Endothelial cell of umbilical vein (primary cell): ENCODE measurements at regions not wholly inside any gene's neighbourhood (a gene's known extent, or its start where the extent isn't known, plus 50 kb on each side); places are given as distances from the start of the nearest gene placed in this dataset.

ENCODE experiments used
- BruUV-seq: library from RNA; stranded (reverse); fragments of 400-500 nt; replicated peaks from 2 replicates; lab custom pipeline; 2021; lab: Mats Ljungman, UMichigan
- CTCF ChIA-PET: fragments of 300-600, 350-600 bp; sonication (Branson Sonifier 250); formaldehyde crosslinking; loops from one replicate; lab custom pipeline; 2021; ENCODE audit warnings: antibody characterized with exemption, inconsistent platforms; lab: Charles Lee
- POLR2A ChIA-PET: fragments of 300-600, 350-600 bp; sonication (Branson Sonifier 250); formaldehyde crosslinking; loops from one replicate; lab custom pipeline; 2021; ENCODE audit warnings: antibody characterized with exemption, inconsistent platforms; lab: Charles Lee
- DNase-seq: peaks from one replicate; pipeline ENCODE4 v3.0.0-alpha.2; 2011; ENCODE audit warnings: low read depth, low spot score
- FAIRE-seq: peaks from 2 replicates; lab custom pipeline; 2011; peaks lifted over from hg19 to GRCh38; lab: Jason Lieb, UNC
- H2AFZ ChIP-seq: 2 replicates; pipeline ENCODE4 v1.6.0; 2012; ENCODE audit warnings: low read depth, low read length, control low read depth, inconsistent platforms
- H3K27ac ChIP-seq: 2 replicates; pipeline ENCODE4 v1.5.1; 2011; ENCODE audit warnings: low read depth, mild to moderate bottlenecking, control low read depth, low read length, moderate library complexity; ENCODE audit not compliant: insufficient read depth
- H3K27me3 ChIP-seq, 2 experiments: 2 replicates each; pipeline versions ENCODE4 v1.6.0 to v1.6.1; 2011; ENCODE audit warnings: low read length in 2 of 2, mixed read lengths in 1 of 2; ENCODE audit not compliant: control insufficient read depth in 2 of 2, insufficient read depth in 2 of 2
- H3K36me3 ChIP-seq, 2 experiments: 2 replicates in 1 of 2; 3 replicates in 1 of 2; pipeline ENCODE4 v1.5.1; 2011; ENCODE audit warnings: low read length in 2 of 2, mild to moderate bottlenecking in 1 of 2, moderate library complexity in 1 of 2; ENCODE audit not compliant: control insufficient read depth in 2 of 2, insufficient read depth in 2 of 2; ENCODE audit errors: extremely low read depth in 1 of 2
- H3K4me1 ChIP-seq: 3 replicates; pipeline ENCODE4 v1.5.1; 2011; ENCODE audit warnings: mild to moderate bottlenecking, low read length; ENCODE audit not compliant: control insufficient read depth, insufficient read depth; ENCODE audit errors: extremely low read depth
- H3K4me2 ChIP-seq: 2 replicates; pipeline ENCODE4 v1.6.1; 2011; ENCODE audit warnings: low read length, control low read depth, mixed read lengths; ENCODE audit not compliant: insufficient read depth
- H3K4me3 ChIP-seq, 3 experiments: fragments of 200-600 bp in 1 of 3; sonication (generic), shearing (Covaris generic) in 1 of 3; replicated peaks in 1 of 3; 2 replicates each; pipeline ENCODE4 v1.5.1; 2011 to 2016; ENCODE audit warnings: control low read depth in 3 of 3, low read length in 3 of 3, mild to moderate bottlenecking in 2 of 3, inconsistent platforms in 1 of 3, low read depth in 1 of 3, moderate library complexity in 1 of 3; ENCODE audit not compliant: insufficient read depth in 1 of 3
- H3K79me2 ChIP-seq: 2 replicates; pipeline ENCODE4 v1.6.0; 2012; ENCODE audit warnings: low read length, inconsistent platforms; ENCODE audit not compliant: control insufficient read depth, insufficient read depth
- H3K9ac ChIP-seq: replicated peaks from 2 replicates; pipeline ENCODE3; 2011; ENCODE audit warnings: low read length, control low read depth; ENCODE audit not compliant: insufficient read depth; ENCODE audit errors: extremely low read depth
- H3K9me1 ChIP-seq: replicated peaks from 3 replicates; pipeline ENCODE4 v1.6.0; 2011; ENCODE audit warnings: mild to moderate bottlenecking, low read length; ENCODE audit not compliant: control insufficient read depth, insufficient read depth; ENCODE audit errors: extremely low read depth
- H3K9me3 ChIP-seq: replicated peaks from 2 replicates; pipeline ENCODE4 v1.5.1; 2012; ENCODE audit warnings: low read length, inconsistent platforms; ENCODE audit not compliant: control insufficient read depth, insufficient read depth
- H4K20me1 ChIP-seq: replicated peaks from 2 replicates; pipeline ENCODE3; 2011; ENCODE audit warnings: mild to moderate bottlenecking, low read length; ENCODE audit not compliant: control insufficient read depth, insufficient read depth; ENCODE audit errors: extremely low read depth
- FOS ChIP-seq: IDR thresholded peaks from 2 replicates; pipeline ENCODE4 v1.6.1; 2011; ENCODE audit warnings: mild to moderate bottlenecking, low read length, moderate library complexity, borderline replicate concordance; ENCODE audit not compliant: insufficient read depth
- GATA2 ChIP-seq: IDR thresholded peaks from 2 replicates; pipeline ENCODE4 v1.7.0; 2011; ENCODE audit warnings: low read depth, mild to moderate bottlenecking, moderate library complexity, mixed read lengths, low read length; ENCODE audit not compliant: insufficient read length, insufficient read depth
- JUN ChIP-seq: IDR thresholded peaks from 2 replicates; pipeline ENCODE4 v1.6.1; 2011; ENCODE audit warnings: borderline replicate concordance, low read depth; ENCODE audit not compliant: insufficient read length, insufficient read depth
- MYC ChIP-seq: IDR thresholded peaks from one replicate; pipeline ENCODE4 v1.6.1; 2011; ENCODE audit warnings: mild to moderate bottlenecking, low read depth, low read length
- POLR2A ChIP-seq: IDR thresholded peaks from 2 replicates; pipeline ENCODE4 v1.6.1; 2012; ENCODE audit warnings: low read depth, mild to moderate bottlenecking, control low read depth, low read length
- POLR2AphosphoS5 ChIP-seq: IDR thresholded peaks from 2 replicates; pipeline ENCODE4 v1.6.1; 2012; ENCODE audit warnings: low read depth, mild to moderate bottlenecking, control low read depth, low read length, moderate library complexity; ENCODE audit not compliant: insufficient read depth
- dilution Hi-C: fragments of 300-500 bp; cut with MboI; formaldehyde crosslinking; loops from one replicate; pipeline ENCODE4 v1.15.0; 2019; ENCODE audit warnings: low sequenced_read_pairs; ENCODE audit not compliant: extremely low pct_ligation_motif_present
- intact Hi-C: fragments of 100-400 bp; cut with micrococcal nuclease; formaldehyde crosslinking; loops from one replicate; pipeline ENCODE4 v1.10.0; 2022
- TF ChIP-seq, protein P1 (sequence below), 2 donors: IDR thresholded peaks; 1 replicate in 1 of 2; 2 replicates in 1 of 2; pipeline ENCODE4 v1.5.1; 2011; ENCODE audit warnings: low read length in 2 of 2, mild to moderate bottlenecking in 2 of 2, moderate library complexity in 2 of 2, control low read depth in 1 of 2, inconsistent platforms in 1 of 2, low read depth in 1 of 2; ENCODE audit not compliant: insufficient read depth in 1 of 2; ENCODE audit errors: extremely low read depth in 1 of 2
- TF ChIP-seq, protein P2 (sequence below): IDR thresholded peaks from 2 replicates; pipeline ENCODE4 v1.6.1; 2011; ENCODE audit not compliant: insufficient read depth, insufficient read length

DNA sequence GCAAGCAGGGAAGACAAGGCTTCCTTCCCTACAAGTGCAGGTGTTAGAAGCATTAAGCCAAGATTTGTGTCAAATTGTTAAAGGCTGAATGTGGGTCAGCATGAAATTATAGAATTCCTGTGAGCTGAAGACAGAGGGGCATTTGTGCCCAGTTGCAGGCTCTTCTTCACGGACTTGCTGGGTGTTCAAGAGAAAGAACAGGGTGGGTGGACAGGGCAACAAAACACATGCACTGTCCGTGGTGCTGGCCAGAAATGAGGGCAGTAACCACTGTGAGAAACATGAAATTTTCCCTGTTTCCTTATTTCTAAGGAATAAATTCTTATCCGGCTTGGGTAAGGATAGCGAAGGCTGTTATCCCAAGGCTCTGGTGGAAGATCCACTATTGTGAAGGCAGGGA, 579.5 kb upstream of the HTR1E start:
- CTCF ChIA-PET: no interaction called here
- Histone ChIP-seq H3K79me2 (no peaks in the 10 kb centered on the region), H3K4me1 (no peaks in the 10 kb centered on the region), H3K9me1 (no peaks in the 10 kb centered on the region), H3K4me3 (no peak overlapping the region), H3K36me3 (no peaks in the 10 kb centered on the region), H3K9me3 (peaks cover 7% of the 10 kb centered on the region), H3K27me3 (no peaks in the 10 kb centered on the region), H3K9ac (no peak overlapping the region), H3K27ac (no peak overlapping the region), H2AFZ (no peak overlapping the region), H3K4me2 (no peak overlapping the region), H4K20me1 (no peaks in the 10 kb centered on the region)
- FAIRE-seq (no peak), DNase-seq (no peak)
- BruUV-seq: no TSS peak
- no peak for TF ChIP-seq GATA2
- TF ChIP-seq JUN: no peak
- no peak for TF ChIP-seq FOS
- TF ChIP-seq POLR2AphosphoS5: no peak
- TF ChIP-seq, protein P1, sequence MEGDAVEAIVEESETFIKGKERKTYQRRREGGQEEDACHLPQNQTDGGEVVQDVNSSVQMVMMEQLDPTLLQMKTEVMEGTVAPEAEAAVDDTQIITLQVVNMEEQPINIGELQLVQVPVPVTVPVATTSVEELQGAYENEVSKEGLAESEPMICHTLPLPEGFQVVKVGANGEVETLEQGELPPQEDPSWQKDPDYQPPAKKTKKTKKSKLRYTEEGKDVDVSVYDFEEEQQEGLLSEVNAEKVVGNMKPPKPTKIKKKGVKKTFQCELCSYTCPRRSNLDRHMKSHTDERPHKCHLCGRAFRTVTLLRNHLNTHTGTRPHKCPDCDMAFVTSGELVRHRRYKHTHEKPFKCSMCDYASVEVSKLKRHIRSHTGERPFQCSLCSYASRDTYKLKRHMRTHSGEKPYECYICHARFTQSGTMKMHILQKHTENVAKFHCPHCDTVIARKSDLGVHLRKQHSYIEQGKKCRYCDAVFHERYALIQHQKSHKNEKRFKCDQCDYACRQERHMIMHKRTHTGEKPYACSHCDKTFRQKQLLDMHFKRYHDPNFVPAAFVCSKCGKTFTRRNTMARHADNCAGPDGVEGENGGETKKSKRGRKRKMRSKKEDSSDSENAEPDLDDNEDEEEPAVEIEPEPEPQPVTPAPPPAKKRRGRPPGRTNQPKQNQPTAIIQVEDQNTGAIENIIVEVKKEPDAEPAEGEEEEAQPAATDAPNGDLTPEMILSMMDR (IDR thresholded peaks at IDR 0.05; ENCODE audit: extremely low read depth in 1 of 2, insufficient read depth in 1 of 2, low read depth in 1 of 2, low read length in 2 of 2): no peak
- TF ChIP-seq, protein P2, sequence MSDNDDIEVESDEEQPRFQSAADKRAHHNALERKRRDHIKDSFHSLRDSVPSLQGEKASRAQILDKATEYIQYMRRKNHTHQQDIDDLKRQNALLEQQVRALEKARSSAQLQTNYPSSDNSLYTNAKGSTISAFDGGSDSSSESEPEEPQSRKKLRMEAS: no peak
- no peak for TF ChIP-seq POLR2A
- TF ChIP-seq MYC: no peak
- intact Hi-C loops: no loop called here
- dilution Hi-C loops: no loop called here
- POLR2A ChIA-PET: no interaction called here
